Parathyroid adenoma (tissue), 2 donors: ENCODE measurements at regions not wholly inside any gene's neighbourhood (a gene's known extent, or its start where the extent isn't known, plus 50 kb on each side); places are given as distances from the start of the nearest gene placed in this dataset.

Experiments
- H2AFZ ChIP-seq: fragments of 300-600 bp; sonication (generic); one replicate; pipeline ENCODE4 v1.7.0; 2017; ENCODE audit warnings: antibody characterized with exemption, mild to moderate bottlenecking
- H3K27ac ChIP-seq: fragments of 300-600 bp; sonication (generic); one replicate; pipeline ENCODE4 v1.7.0; 2017
- H3K27me3 ChIP-seq: fragments of 300-600 bp; sonication (generic); one replicate; pipeline ENCODE4 v1.7.0; 2017; ENCODE audit warnings: low read length; ENCODE audit not compliant: control insufficient read depth, insufficient read depth
- H3K36me3 ChIP-seq: fragments of 300-600 bp; sonication (generic); one replicate; pipeline ENCODE4 v1.7.0; 2017; ENCODE audit warnings: low read length; ENCODE audit not compliant: control insufficient read depth, insufficient read depth
- H3K4me1 ChIP-seq: fragments of 300-600 bp; sonication (generic); one replicate; pipeline ENCODE4 v1.7.0; 2017; ENCODE audit warnings: control low read depth
- H3K4me2 ChIP-seq: fragments of 300-600 bp; sonication (generic); one replicate; pipeline ENCODE4 v1.7.0; 2017; ENCODE audit warnings: low read length
- H3K4me3 ChIP-seq: fragments of 300-600 bp; sonication (generic); one replicate; pipeline ENCODE4 v1.7.0; 2017; ENCODE audit warnings: low read depth, low read length
- H3K79me2 ChIP-seq: fragments of 300-600 bp; sonication (generic); one replicate; pipeline ENCODE4 v1.7.0; 2017; ENCODE audit warnings: control low read depth
- H3K9ac ChIP-seq: fragments of 300-600 bp; sonication (generic); one replicate; pipeline ENCODE4 v1.7.0; 2017; ENCODE audit warnings: mild to moderate bottlenecking
- H3K9me3 ChIP-seq: fragments of 300-600 bp; sonication (generic); one replicate; pipeline ENCODE4 v1.7.0; 2017; ENCODE audit warnings: low read length; ENCODE audit not compliant: control insufficient read depth
- CTCF ChIP-seq: fragments of 300-600 bp; sonication (generic); IDR thresholded peaks from one replicate; pipeline ENCODE4 v1.7.0; 2017; ENCODE audit warnings: antibody characterized with exemption, mild to moderate bottlenecking
- donor health status: primary hyperparathyroidism.

GRCh38 chr3:102096066-102096465, 246.8 kb downstream of the NFKBIZ start:
- no peak overlapping the region for H3K4me3 ChIP-seq
- H3K79me2 ChIP-seq = no peaks in the 10 kb centered on the region
- H3K9ac ChIP-seq = no peak overlapping the region
- H3K36me3 ChIP-seq = no peaks in the 10 kb centered on the region
- no peaks in the 10 kb centered on the region for H3K27me3 ChIP-seq
- no peak overlapping the region for H3K27ac ChIP-seq
- no peak for TF ChIP-seq CTCF
- H3K9me3 ChIP-seq = no peaks in the 10 kb centered on the region
- no peaks in the 10 kb centered on the region for H3K4me1 ChIP-seq
- no peak overlapping the region for H2AFZ ChIP-seq
- no peak overlapping the region for H3K4me2 ChIP-seq

GRCh38 chr3:102098130-102098885, 249.0 kb downstream of the NFKBIZ start:
- no peak overlapping the region for H3K4me2 ChIP-seq
- H3K79me2 ChIP-seq = no peaks in the 10 kb centered on the region
- H3K36me3 ChIP-seq = no peaks in the 10 kb centered on the region
- H3K27ac ChIP-seq = no peak overlapping the region
- no peaks in the 10 kb centered on the region for H3K9me3 ChIP-seq
- TF ChIP-seq CTCF = no peak
- H3K4me1 ChIP-seq = no peaks in the 10 kb centered on the region
- H2AFZ ChIP-seq = no peak overlapping the region
- no peak overlapping the region for H3K4me3 ChIP-seq
- no peak overlapping the region for H3K9ac ChIP-seq
- no peaks in the 10 kb centered on the region for H3K27me3 ChIP-seq

GRCh38 chr3:102099913-102100312, 250.6 kb downstream of the NFKBIZ start:
- no peak overlapping the region for H3K9ac ChIP-seq
- no peaks in the 10 kb centered on the region for H3K79me2 ChIP-seq
- TF ChIP-seq CTCF = no peak
- no peak overlapping the region for H2AFZ ChIP-seq
- no peak overlapping the region for H3K4me3 ChIP-seq
- no peaks in the 10 kb centered on the region for H3K36me3 ChIP-seq
- H3K9me3 ChIP-seq = no peaks in the 10 kb centered on the region
- H3K4me1 ChIP-seq = no peaks in the 10 kb centered on the region
- no peak overlapping the region for H3K27ac ChIP-seq
- no peaks in the 10 kb centered on the region for H3K27me3 ChIP-seq
- no peak overlapping the region for H3K4me2 ChIP-seq

- Histone ChIP-seq H3K9ac (no peak overlapping the region), H2AFZ (no peak overlapping the region), H3K4me1 (no peaks in the 10 kb centered on the region), H3K4me3 (no peak overlapping the region), H3K27ac (no peak overlapping the region), H3K27me3 (no peaks in the 10 kb centered on the region), H3K9me3 (no peaks in the 10 kb centered on the region), H3K79me2 (no peaks in the 10 kb centered on the region), H3K4me2 (no peak overlapping the region), H3K36me3 (no peaks in the 10 kb centered on the region)
- TF ChIP-seq CTCF = no peak
Observed at GRCh38 chr3:102102394-102102793, 253.1 kb downstream of the NFKBIZ start.

- no peak overlapping the region for H3K4me2 ChIP-seq
Observed at GRCh38 chr3:102104033-102104432, 254.7 kb downstream of the NFKBIZ start.

More at GRCh38 chr3:102104033-102104432, 254.7 kb downstream of the NFKBIZ start:
- no peaks in the 10 kb centered on the region for H3K9me3 ChIP-seq
- no peak overlapping the region for H3K9ac ChIP-seq
- H3K36me3 ChIP-seq = no peaks in the 10 kb centered on the region
- H3K79me2 ChIP-seq = no peaks in the 10 kb centered on the region
- H2AFZ ChIP-seq = no peak overlapping the region
- H3K4me3 ChIP-seq = no peak overlapping the region
- H3K27ac ChIP-seq = no peak overlapping the region
- H3K4me1 ChIP-seq = no peaks in the 10 kb centered on the region
- H3K27me3 ChIP-seq = no peaks in the 10 kb centered on the region
- no peak for TF ChIP-seq CTCF
